SH-SY5Y (cell line): ENCODE measurements at regions not wholly inside any gene's neighbourhood (a gene's known extent, or its start where the extent isn't known, plus 50 kb on each side); places are given as distances from the start of the nearest gene placed in this dataset.

Source experiments
- GATA2 ChIP-seq: IDR thresholded peaks from 2 replicates; pipeline ENCODE4 v1.6.1; 2011; ENCODE audit warnings: mild to moderate bottlenecking, low read depth, low read length
- GATA3 ChIP-seq: IDR thresholded peaks from 2 replicates; pipeline ENCODE4 v1.6.1; 2011; ENCODE audit warnings: low read depth, mild to moderate bottlenecking, low read length, moderate library complexity

- TF ChIP-seq GATA3 (no peak), GATA2 (no peak)
These were observed 597.5 kb upstream of the ROBO2 start for GRCh38 chr3:76442374-76442915.
